Glomerular endothelial cell (primary cell): ENCODE measurements at regions not wholly inside any gene's neighbourhood (a gene's known extent, or its start where the extent isn't known, plus 50 kb on each side); places are given as distances from the start of the nearest gene placed in this dataset.
"Not testable (repeated sequence)": the region's sequence is repeated elsewhere in the genome, so short reads cannot be mapped to it uniquely, and the experiment has no call there.

Experiments
- DNase-seq: peaks from one replicate; pipeline ENCODE4 v3.0.0-alpha.2; 2011; ENCODE audit warnings: low read depth, low spot score; ENCODE audit errors: extremely low read depth

DNA sequence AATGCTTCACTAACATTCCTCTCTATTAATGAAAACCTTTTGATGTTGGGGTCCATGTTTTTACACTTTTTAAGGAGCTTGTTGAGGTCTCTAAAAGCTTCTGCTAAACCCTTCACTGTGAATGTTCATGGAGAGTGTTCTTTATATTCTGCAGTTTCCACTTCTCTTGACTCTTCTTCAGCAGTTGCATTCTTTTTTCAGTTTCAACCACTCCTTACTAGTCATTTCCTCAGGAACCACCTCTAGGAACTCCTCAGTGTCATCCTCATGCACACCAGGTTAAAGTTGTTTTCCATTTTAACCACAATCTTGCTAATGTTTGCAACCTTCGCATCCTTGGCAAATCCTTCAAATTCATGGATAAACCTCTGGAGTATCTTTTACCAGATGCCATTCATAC, 821.6 kb downstream of the ANKRD7 start:
- no peak for DNase-seq

DNA sequence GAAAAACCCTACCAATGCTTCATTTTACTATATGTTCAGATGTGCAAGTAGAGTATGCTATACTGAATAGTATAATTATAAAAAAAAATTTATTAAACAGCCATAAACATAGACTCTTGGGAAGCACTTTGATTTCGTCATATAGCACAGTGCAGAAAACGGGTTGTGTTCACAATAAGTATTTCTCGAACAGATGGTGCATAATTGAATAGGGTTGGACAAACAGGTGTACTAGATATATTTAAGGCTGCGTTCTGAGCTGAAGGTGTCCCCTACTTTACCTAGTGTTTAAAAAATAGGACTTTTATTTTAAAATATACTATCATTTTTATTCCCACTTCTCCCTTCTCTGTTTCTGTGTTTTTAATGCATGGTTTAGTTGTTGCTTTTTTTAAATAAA, 841.5 kb downstream of the ANKRD7 start:
- no peak for DNase-seq

DNA sequence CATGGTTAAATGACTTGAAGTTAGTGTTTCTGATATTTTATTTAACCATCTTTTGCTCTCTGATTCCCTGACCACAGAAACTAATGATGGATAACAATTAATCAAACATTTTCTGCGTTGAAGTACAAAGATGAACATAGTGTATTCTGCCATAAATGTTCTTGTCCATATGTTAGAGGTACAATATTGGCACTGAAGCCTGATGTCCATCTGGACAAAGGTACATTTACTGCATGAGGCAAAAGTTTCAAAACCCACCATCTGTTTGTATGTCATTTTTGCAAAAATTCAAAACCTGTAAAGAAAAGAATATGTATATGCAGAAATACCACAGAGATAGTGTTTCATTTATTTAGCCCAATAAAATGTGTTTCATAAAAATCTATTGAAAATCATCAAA, 861.5 kb downstream of the ANKRD7 start:
- no peak for DNase-seq

DNA sequence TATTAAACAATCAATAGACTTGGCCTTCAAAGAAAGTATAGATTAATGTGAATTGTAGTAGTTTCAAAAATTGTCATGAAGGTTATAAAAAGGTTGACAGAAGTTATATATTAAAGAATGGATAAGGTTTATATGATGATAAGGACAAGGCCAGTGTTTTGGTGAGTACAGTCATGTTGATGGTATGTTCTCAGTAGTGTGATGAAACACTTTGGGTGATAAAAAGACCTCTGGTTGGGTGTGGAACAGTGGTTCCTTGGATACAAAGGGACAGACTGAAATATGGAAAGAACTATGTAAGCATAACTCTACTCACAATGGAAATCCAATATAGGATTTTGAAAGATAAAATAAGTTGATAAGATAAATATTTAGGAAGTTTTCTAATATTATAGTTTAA, 866.3 kb downstream of the ANKRD7 start:
- DNase-seq: no peak

DNA sequence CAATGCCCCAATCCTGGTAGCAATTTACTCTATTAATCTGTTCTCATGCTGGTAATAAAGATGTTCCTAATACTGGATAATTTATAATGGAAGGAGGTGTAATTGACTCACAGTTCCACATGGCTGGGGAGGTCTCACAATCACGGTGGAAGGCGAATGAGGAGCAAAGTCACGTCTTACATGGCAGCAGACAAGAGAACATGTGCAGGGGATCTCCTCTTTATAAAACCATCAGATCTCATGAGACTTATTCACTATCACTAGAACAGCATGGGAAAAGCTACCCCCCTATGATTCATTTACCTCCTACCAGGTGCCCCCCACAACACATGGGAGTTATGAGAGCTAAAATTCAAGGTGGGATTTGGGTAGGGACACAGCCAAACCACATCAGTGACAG, 872.2 kb downstream of the ANKRD7 start:
- no peak for DNase-seq

DNA sequence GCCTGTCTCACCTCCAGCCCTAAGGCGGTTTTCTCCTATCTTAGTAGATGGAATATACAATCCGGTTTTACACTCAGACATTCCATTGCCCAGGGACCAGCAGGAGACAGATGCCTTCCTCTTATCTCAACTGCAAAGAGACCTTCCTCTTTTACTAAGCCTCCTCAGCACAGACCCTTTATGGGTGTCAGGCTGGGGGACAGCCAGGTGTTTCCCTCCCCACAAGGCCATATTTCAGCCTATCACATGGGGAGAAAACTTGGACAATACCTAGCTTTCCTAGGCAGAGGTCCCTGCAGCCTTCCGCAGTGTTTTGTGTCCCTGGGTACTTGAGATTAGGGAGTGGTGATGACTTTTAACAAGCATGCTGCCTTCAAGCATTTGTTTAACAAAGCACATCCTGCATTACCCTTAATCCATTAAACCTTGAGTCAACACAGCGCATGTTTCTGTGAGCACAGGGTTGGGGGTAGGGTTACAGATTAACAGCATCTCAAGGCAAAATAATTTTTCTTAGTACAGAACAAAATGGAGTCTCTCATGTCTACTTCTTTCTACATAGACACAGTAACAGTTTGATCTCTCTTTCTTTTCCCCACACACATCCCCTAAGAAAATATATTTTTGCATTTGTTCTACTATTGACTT, 876.2 kb downstream of the ANKRD7 start:
- DNase-seq: not testable (repeated sequence)

DNA sequence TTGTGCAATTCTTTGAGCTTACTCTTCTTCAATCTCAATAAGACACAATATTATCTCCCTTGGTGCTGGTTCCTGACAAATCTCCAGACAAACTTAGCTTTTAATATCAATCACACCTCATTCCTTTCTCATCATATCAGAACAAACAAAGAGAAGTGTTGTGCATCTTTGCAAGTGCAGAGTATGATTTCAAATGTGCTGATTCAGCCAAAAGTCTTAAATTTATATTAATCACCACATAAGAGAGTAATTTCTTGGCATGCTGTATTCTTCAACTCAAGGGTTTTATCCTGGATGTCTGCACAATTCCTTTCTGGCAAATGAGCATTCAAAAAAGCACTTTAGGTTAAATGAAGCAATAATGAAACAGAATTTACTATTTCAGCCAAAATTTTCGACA, 877.8 kb downstream of the ANKRD7 start:
- no peak for DNase-seq

DNA sequence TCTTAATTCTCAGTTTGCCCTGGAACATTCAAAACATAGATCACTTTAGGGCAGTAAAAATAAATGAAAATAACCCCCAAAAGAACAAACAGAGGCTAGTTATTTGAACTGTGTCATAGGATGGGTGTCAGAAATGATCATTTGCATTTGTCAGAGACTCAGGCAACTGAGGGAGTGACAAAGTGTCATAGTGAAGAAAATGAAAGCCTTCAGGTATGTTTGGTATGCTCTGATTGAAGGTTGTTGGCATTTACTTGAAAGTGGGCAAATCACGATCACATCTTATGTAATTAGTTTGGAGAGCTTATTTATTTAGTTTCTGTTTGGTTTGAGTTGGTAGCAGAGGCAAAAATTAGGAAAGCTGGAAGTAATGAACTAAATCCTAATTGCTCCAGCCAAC, 880.9 kb downstream of the ANKRD7 start:
- no peak for DNase-seq

DNA sequence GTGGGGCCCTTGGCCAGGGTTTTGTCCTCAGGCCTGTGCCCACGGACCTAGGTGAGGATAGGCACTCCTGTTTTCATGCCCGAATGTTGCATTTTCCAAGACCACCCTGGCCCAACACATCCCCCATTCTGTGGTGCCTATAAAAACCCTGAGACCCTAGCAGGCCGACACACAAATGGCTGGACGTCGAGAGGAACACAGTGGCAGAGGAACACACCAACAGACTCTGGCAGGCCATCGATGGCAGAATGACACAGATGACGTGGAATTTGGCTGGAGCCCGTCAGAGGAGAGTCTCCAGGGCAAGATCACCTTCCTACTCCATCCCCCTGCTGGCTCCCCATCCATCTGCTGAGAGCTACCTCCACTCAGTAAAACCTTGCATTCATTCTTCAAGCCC, 898.8 kb downstream of the ANKRD7 start:
- no peak for DNase-seq

DNA sequence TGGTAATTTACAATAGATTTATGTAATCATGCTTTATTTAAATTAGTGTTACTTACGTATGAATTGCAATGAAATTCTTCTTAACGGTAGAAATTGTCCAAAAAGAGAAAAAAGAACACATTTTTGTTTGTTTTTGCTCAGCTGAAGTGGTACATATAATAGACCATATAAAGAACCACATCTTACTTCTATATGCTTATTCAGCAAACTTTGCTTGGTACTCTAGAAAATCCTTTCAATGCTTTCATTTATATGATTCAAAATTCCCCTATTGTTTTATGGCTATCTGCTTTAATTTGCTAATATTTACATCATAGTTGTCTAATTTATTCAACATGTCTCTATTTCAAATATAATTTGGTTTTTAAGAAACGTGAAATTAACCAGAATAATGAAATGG, 903.2 kb downstream of the ANKRD7 start:
- DNase-seq: no peak

DNA sequence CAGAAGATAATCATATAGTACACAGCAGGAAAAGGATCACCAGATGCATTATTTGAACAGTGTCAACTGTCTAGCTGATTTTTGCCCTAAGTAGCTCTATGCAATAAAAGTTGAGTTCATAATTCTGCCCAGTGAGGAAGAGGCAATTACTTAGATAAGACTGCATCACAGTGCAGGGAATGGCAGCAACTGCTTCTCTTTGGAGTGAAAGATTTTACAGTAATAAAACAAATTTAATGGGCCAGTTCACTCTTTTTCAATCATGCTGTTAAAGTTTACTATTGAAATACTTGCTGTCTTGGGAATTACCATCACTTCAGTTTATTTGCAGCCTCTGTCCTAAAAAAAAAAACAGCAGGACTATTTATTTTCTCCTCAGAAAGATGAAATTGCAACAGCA, 907.9 kb downstream of the ANKRD7 start:
- DNase-seq: no peak

DNA sequence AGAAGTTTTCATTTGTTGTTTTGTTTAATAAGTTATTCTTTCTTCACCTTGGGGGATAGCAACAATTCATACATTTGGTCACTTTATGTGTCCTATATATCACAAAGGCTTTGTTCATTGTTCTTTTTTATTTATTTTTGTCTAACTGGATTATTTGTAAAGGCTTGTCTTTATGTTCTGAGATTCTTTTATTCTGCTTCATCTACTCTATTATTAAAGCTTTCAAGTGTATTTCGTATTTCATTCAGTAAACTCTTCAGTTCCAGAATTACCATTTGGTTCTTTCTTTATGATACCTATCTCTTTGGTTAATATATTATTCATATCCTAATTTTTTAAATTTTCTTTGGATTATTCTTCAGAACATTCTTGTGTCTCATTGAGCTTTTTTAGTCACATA, 942.9 kb downstream of the ANKRD7 start:
- DNase-seq: no peak

DNA sequence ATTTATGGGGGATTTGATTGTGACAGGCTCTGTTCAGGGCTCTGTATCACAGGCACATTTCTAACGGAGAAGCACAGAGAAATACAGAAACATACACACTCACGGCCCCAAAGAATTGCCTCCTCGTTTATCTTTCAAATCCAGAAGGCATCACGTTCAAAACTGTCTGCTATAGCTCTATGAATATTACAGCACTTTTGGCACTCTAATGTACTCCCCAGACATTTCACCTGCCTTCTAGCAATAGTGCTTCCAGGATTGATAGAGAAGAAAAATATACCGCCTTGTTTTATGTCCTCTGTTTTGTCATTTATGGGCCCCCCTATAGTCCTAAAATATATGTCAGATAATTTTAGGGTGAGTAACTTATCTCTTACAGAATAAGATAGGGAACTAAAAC, 947.5 kb downstream of the ANKRD7 start:
- DNase-seq: no peak

DNA sequence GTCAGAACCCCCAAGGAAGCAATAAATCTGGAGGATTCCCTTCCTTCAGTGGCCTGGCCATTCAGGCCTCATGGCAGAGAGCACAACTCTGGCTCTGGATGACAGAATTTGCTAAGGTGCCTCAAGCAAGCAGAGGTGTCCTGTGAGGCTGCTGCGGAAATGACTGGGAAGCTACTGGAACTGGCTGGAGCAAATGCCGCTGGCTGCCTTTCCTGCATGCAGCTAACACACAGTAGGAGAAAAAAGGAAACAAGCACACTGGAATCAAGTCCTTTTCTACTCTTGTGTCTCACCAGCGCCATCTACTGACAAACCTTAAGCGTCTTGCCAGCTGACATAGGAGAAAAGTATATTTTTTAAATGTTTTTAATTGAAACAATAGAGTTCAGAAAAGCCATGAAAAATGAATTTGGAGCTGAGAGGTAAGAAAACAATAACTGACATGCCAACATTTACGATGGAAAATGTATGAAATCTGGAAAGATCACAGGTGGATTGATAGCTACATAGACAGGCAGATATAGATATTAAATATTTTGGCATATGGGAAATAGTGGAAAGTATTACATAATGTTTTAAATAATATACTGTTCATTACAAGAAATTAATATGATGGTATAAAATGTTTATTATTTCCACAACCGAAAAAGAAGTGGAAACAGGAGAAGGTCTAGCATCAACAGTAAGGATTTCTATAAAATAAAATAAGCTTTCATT, 951.6 kb downstream of the ANKRD7 start:
- DNase-seq: peak; percentile 42

DNA sequence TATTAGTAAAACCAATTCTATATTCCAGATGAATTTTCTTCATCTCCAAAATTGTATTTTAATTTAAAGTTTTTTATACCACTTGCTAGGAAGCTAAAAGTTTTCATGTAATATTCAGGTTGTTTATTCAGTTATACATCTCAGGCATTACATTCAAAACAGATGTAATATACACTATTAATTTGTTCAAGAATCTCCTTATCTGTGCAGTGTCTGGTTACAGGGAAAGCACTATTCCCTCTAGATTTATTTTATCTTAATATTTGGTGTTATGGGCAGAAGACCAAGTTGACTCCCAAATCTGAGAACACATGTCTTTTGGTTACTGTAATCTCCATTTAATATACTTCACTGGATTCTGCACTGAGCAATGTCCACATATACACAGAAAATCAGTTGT, 953.4 kb downstream of the ANKRD7 start:
- DNase-seq: no peak

DNA sequence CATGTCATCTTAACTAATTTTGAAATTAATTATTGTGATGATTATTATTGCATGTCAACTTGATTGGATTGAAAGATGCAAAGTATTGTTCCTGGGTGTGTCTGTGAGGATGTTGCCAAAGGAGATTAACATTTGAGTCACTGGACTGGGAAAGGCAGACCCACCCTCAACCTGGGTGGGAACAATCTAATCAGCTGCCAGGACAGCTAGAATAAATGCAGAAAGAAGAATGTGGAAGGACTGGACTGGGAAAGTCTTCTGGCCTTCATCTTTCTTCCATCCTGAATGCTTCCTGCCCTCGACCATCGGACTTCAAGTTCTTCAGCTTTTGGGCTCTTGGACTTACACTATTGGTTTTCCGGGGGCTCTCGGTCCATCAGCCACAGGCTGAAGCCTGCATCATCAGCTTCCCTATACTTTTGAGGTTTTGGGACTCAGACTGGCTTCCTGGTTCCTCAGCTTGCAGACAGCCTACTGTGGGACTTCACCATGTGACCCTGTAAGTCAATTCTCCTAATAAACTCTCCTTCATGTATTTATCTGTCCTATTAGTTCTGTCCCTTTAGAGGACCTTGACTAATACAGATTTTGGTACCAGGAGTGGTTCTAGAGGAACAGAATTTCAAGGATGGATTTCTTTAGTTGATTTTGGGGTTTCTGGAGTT, 959.8 kb downstream of the ANKRD7 start:
- DNase-seq: no peak

DNA sequence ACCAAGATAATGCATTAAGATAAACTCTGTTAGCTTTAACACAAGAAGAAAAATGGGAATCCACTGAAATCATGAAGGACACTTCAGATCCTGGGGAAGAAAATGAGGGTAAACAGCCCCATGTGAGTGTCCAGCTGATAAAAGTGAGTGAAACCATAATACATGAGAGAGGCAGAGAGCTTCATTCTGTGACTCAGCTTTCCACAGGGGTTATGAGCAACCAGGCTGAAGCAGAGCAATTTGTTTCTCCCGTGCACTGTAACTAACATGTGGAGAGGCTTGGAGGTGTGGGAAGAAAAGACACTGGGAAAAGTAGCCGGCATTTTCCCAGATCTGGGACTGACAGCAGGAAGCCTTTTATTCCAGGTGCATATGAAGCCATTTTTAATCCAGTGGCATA, 971.7 kb downstream of the ANKRD7 start:
- no peak for DNase-seq

DNA sequence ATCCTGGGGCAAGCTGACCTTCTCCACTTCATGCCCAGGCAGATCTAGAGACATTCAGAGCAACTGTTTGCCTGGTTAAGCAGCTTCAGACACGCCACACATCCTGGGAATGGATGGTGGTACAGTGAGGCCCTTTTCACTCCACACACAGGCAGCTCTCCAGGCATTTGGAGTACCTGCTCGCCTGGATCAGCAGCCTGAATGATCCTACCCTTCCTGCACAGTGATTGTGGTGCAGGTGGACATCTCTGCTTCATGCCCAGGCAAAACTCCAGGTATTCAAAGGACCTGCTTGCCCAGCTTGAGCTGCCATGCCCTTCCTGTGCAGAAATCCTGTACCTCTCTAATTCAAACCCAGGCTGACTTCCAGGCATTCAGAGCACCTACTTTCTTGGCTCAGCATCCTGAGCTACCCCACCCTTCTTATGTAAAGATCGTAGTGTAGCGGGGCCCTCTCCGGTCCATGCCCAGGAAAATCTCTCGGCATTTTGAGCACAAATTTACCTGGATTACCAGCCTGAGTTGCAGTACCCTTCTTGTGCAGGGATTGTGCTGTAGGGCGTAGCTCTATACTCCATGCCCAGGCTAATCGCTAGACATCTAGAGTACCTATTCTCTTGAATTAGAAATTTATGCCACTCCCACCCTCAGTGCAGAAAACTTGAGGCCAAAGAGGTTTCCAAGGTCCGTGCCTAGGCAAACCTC, 972.8 kb downstream of the ANKRD7 start:
- DNase-seq: no peak

DNA sequence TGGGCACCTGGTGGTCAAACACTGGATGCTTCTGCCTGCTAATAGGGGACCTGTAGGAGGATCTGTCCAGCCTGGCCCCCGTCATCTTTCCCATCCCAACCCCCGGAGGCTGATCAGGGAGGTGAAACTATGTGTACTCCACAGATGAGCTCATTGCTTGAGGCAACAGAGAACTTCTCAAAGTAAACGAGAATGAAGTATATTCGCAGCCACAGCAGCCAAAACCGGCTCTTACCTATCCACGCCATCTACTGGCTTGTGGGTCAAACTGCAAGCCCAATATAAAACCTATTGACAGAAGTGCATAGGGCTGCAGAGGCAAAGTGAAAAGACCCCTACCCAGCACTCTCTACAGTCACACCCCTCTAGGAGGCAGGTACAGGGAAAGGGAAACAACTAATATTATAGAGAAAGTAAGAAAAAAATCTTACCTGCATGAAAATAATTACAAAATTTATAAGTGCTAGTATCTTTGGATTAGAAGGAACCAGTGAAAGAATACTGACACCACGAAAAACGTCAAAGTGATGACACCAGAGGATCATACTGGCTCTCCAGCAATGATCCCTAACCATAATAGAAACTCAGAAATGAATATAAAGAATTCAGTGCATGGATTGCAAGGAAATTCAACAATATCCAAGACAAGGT, 973.5 kb downstream of the ANKRD7 start:
- DNase-seq: no peak

DNA sequence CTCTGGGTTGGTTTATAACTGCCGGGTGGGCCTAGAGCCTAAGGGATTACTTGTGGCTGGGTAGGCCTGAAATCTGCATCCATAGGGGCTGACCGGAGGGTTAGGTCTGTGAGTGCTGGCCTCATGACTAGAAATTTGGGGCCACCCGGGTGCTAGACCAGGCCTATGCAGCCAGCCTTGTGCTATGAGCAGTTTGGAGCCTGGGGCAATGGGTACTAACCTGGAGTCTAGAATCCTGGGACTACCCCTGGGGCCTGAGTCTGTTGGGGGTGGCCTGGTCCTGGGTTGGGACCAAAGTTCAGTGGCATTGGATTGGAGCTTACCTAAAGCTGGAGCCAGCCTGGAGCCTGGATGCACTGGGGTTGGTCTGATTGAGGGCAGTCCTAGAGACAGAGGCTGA, 995.2 kb downstream of the ANKRD7 start:
- no peak for DNase-seq

DNA sequence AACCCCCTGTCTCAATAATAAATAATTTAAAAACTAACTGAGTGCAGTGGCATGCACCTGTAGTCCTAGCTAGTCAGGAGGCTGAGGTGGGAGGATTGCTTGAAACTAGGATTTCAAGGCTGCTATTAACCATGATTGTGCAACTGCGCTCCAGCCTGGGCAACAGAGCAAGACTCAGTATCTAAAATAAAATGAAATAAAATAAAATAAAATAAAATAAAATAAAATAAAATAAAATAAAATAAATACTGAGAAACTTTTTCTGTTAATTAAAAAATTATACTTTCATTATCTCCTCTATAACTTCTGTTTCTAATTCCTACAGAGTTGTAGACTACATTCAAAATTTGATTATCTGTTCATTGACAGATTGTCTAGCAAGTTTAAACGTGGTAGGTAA, 999.4 kb downstream of the ANKRD7 start:
- DNase-seq: no peak
